A549 (cell line): ENCODE measurements at regions not wholly inside any gene's neighbourhood (a gene's known extent, or its start where the extent isn't known, plus 50 kb on each side); places are given as distances from the start of the nearest gene placed in this dataset.

Experiments used
- ESRRA ChIP-seq: fragments of 150-350 bp; IDR thresholded peaks from 2 replicates; pipeline ENCODE4 v1.6.1; 2014; ENCODE audit warnings: mild to moderate bottlenecking, low read length, borderline replicate concordance
- HDAC2 ChIP-seq: fragments of 200-600 bp; sonication (generic); IDR thresholded peaks from 2 replicates; pipeline ENCODE4 v1.6.1; 2016
- PHF8 ChIP-seq: fragments of 200-600 bp; sonication (generic); IDR thresholded peaks from 2 replicates; pipeline ENCODE4 v1.6.1; 2016; ENCODE audit warnings: low read depth, mild to moderate bottlenecking, antibody characterized with exemption, moderate library complexity, borderline replicate concordance
- TF ChIP-seq, protein P1 (sequence below): fragments of >200 bp; sonication (Bioruptor Twin); formaldehyde crosslinking; IDR thresholded peaks from 3 replicates; pipeline ENCODE4 v1.5.1; 2016

DNA sequence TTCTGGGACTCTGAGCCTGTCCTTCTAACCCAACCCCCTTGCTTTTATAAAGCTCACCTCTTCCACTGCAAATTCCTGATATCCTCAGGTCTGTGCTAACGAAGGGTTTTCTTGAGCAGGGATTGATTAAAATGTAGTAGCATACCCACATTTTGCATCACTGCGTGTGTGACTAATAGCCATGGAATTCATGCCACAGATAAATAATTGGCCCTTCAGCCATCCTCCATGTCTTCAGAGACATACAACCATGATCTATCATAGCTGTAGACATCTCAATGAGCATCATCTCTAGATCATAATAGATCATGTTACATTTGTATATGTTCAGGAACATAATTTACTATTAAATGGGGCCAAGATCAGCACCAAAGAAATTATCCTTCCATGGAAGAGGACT, 990.3 kb downstream of the KCNMA1 start:
- no peak for TF ChIP-seq HDAC2
- no peak for TF ChIP-seq PHF8
- TF ChIP-seq, protein P1, sequence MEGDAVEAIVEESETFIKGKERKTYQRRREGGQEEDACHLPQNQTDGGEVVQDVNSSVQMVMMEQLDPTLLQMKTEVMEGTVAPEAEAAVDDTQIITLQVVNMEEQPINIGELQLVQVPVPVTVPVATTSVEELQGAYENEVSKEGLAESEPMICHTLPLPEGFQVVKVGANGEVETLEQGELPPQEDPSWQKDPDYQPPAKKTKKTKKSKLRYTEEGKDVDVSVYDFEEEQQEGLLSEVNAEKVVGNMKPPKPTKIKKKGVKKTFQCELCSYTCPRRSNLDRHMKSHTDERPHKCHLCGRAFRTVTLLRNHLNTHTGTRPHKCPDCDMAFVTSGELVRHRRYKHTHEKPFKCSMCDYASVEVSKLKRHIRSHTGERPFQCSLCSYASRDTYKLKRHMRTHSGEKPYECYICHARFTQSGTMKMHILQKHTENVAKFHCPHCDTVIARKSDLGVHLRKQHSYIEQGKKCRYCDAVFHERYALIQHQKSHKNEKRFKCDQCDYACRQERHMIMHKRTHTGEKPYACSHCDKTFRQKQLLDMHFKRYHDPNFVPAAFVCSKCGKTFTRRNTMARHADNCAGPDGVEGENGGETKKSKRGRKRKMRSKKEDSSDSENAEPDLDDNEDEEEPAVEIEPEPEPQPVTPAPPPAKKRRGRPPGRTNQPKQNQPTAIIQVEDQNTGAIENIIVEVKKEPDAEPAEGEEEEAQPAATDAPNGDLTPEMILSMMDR = no peak
- TF ChIP-seq ESRRA = no peak
